Spleen (tissue), 7 donors: ENCODE measurements at regions not wholly inside any gene's neighbourhood (a gene's known extent, or its start where the extent isn't known, plus 50 kb on each side); places are given as distances from the start of the nearest gene placed in this dataset.

Experiments used
- POLR2A ChIP-seq, 3 donors: fragments of 450-650 bp; IDR thresholded peaks; one replicate each; pipeline ENCODE4 v1.5.1; 2017; ENCODE audit warnings: antibody characterized with exemption in 3 of 3, mild to moderate bottlenecking in 1 of 3
- POLR2AphosphoS5 ChIP-seq, 3 donors: sonication (generic); formaldehyde crosslinking; IDR thresholded peaks; one replicate each; pipeline ENCODE4 v1.5.1; 2017; ENCODE audit warnings: antibody characterized with exemption in 3 of 3
- TF ChIP-seq, protein P1 (sequence below), 11 experiments: fragments of 200-600 bp in 7 of 11; fragments of 450-650 bp in 4 of 11; sonication (generic) in 4 of 11; IDR thresholded peaks in 8 of 11; conservative IDR thresholded peaks in 3 of 11; 1 replicate in 7 of 11; 2 replicates in 4 of 11; pipeline versions ENCODE4 v1.4.0 to v1.8.0; 2016 to 2021; ENCODE audit warnings: antibody characterized with exemption in 11 of 11, inconsistent platforms in 4 of 11, mild to moderate bottlenecking in 1 of 11
- donor health status: DM: no; HTN: no; CAD: no; lungs with moderate emphysema.
- donor health status: DM: no; HTN: no; CAD: no.
- donor health status: DM: no; HTN: no; CAD: no.

DNA sequence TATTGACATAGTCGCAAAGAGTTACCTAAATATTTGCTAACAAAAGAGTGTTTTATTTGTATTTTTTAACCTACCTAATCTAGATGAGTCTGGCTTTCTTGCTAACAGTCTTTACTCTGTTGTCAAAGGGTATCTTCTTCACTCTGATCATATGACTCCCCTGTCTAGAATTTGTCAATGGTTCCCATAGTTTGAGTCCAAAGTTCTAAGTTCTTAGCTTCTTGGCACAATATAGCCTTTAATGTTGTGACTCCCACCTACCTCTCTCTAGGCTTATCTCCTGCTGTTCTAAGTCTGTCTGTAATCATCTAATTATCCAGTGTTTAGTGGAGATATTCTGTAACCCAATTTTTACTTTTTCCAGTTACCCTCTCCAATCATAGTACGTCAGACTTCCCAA, 104.3 kb upstream of the PDE3A start:
- TF ChIP-seq POLR2AphosphoS5 (IDR thresholded peaks at IDR 0.05), result no peak
- TF ChIP-seq, protein P1, sequence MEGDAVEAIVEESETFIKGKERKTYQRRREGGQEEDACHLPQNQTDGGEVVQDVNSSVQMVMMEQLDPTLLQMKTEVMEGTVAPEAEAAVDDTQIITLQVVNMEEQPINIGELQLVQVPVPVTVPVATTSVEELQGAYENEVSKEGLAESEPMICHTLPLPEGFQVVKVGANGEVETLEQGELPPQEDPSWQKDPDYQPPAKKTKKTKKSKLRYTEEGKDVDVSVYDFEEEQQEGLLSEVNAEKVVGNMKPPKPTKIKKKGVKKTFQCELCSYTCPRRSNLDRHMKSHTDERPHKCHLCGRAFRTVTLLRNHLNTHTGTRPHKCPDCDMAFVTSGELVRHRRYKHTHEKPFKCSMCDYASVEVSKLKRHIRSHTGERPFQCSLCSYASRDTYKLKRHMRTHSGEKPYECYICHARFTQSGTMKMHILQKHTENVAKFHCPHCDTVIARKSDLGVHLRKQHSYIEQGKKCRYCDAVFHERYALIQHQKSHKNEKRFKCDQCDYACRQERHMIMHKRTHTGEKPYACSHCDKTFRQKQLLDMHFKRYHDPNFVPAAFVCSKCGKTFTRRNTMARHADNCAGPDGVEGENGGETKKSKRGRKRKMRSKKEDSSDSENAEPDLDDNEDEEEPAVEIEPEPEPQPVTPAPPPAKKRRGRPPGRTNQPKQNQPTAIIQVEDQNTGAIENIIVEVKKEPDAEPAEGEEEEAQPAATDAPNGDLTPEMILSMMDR (IDR thresholded peaks at IDR 0.05 in 8 of 11, conservative IDR thresholded peaks at IDR 0.05 in 3 of 11), result no peak
- TF ChIP-seq POLR2A (IDR thresholded peaks at IDR 0.05), result no peak
